Coronary artery (tissue), 2 donors: ENCODE measurements at regions not wholly inside any gene's neighbourhood (a gene's known extent, or its start where the extent isn't known, plus 50 kb on each side); places are given as distances from the start of the nearest gene placed in this dataset.

Experiments used
- DNase-seq: peaks from one replicate; pipeline ENCODE4 v3.0.0-alpha.2; 2017; ENCODE audit warnings: low spot score
- H3K27ac ChIP-seq, 2 donors: fragments of 200-600 bp; sonication (generic); one replicate each; pipeline ENCODE4 v1.5.1; 2016 to 2019
- H3K4me3 ChIP-seq: fragments of 200-600 bp; sonication (generic); 2 replicates; pipeline ENCODE4 v1.5.1; 2016; ENCODE audit warnings: mild to moderate bottlenecking, moderate library complexity
- TF ChIP-seq, protein P1 (sequence below): fragments of 200-600 bp; sonication (generic); IDR thresholded peaks from one replicate; pipeline ENCODE4 v1.5.1; 2019; ENCODE audit warnings: antibody characterized with exemption

DNA sequence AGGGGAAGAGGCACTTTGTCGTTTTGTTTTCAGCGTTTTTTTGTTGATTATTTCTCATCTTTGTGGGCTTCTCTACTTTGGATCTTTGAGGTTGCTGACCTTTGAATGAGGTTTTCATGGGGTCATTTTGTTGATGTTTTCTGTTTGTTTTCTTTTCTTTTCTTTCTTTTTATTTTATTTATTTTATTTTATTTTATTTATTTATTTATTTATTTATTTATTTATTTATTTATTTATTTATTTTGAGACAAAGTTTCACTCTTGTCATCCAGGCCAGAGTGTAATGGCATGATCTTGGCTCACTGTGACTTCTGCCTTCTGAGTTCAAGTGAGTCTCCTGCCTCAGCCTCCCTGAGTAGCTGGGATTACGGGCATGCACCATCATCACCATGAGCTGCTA is 946.7 kb downstream of the TLE4 start:
- TF ChIP-seq, protein P1, sequence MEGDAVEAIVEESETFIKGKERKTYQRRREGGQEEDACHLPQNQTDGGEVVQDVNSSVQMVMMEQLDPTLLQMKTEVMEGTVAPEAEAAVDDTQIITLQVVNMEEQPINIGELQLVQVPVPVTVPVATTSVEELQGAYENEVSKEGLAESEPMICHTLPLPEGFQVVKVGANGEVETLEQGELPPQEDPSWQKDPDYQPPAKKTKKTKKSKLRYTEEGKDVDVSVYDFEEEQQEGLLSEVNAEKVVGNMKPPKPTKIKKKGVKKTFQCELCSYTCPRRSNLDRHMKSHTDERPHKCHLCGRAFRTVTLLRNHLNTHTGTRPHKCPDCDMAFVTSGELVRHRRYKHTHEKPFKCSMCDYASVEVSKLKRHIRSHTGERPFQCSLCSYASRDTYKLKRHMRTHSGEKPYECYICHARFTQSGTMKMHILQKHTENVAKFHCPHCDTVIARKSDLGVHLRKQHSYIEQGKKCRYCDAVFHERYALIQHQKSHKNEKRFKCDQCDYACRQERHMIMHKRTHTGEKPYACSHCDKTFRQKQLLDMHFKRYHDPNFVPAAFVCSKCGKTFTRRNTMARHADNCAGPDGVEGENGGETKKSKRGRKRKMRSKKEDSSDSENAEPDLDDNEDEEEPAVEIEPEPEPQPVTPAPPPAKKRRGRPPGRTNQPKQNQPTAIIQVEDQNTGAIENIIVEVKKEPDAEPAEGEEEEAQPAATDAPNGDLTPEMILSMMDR = no peak
- no peak for DNase-seq

DNA sequence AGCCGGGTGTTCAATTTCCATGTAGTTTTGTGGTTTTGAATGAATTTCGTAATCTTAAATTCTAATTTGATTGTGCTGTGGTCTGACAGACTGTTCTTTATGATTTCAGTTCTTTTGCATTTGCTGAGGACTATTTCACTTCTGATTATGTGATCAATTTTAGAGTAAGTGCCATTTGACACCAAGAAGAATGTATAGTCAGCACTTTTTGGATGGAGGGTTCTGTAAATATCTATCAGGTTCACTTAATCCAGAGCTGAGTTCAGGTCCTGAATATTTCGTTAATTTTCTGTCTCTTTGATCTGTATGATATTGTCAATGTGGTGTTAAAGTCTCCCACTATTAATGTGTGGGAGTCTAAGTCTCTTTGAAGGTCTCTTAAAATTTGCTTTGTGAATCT is 944.9 kb downstream of the TLE4 start:
- no peak for DNase-seq
- Histone ChIP-seq H3K27ac (no peak overlapping the region), H3K4me3 (no peak overlapping the region)
- TF ChIP-seq, protein P1 = no peak

More for the DNA sequence above, 946.7 kb downstream of the TLE4 start:
- Histone ChIP-seq H3K4me3 (no peak overlapping the region), H3K27ac (no peak overlapping the region)

DNA sequence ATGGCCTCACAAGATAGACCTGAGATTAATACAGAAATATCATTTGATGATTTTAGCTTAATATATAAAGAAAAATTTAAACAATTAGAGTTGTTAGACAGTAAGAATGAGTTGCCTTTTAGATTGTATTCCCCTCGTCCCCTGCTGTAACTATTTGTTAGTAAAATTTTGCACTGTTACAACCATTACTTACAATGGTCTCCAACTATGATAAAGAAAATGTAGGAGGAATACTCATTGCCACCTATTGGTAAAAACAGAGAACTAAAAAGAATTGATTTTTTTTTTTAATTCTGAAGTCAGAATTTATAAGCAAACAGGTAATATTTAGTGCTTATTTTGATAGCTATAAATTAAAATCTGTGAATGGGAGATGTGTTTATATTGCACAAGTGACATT is 937.6 kb downstream of the TLE4 start:
- TF ChIP-seq, protein P1 = no peak
- DNase-seq = no peak

DNA sequence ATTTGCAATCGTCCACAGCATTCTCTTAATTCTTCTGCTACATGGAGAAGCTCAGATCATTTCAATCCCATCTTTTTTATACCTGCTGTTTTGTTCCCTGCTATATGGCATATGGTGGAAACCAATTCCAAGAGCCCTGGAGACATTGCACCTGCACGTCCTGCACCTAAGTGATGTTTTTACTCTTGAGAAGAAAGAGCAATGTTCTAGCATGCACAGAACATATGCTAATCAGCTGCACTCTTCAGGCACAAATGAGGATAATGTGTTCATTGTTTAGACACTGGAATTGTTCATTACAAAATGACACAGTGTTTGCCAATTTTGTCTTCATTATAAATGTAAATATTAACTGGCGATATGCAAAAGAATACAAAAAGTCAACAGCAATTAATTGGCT is 935.8 kb downstream of the TLE4 start:
- no peak for DNase-seq
- Histone ChIP-seq H3K4me3 (no peak overlapping the region), H3K27ac (no peak overlapping the region)
- TF ChIP-seq, protein P1 = no peak

More for the DNA sequence above, 937.6 kb downstream of the TLE4 start:
- Histone ChIP-seq H3K27ac (no peak overlapping the region), H3K4me3 (no peak overlapping the region)

DNA sequence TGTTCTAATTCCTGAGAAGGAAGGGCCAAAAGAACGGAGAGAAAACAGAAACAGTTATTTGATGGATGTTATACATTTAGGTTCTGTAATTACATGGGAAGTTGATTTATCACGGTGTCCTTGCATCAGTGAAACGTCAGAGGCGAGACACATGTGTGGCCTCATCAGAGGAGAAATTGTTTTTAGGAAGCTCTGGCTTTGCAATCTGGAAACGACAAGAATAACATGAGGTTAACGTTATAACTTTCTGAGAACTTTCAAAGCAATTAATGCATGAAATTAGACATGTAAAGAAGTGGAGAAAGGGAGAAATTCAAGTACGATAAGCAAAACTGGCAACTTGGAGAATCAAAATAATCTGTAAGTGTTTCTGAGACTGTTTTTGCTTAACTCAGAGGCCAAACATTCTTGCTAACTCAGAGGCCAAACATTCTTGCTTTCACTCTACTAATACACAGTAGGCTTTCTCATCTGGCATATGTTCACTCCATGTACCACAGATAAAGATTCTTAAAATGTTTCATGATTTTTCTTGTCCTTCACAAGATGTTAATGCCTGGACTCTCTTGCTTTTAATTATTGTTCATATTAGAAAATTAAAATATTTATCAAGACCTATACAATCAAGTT is 933.0 kb downstream of the TLE4 start:
- TF ChIP-seq, protein P1 = no peak
- H3K27ac ChIP-seq = no peak overlapping the region
- DNase-seq = no peak

DNA sequence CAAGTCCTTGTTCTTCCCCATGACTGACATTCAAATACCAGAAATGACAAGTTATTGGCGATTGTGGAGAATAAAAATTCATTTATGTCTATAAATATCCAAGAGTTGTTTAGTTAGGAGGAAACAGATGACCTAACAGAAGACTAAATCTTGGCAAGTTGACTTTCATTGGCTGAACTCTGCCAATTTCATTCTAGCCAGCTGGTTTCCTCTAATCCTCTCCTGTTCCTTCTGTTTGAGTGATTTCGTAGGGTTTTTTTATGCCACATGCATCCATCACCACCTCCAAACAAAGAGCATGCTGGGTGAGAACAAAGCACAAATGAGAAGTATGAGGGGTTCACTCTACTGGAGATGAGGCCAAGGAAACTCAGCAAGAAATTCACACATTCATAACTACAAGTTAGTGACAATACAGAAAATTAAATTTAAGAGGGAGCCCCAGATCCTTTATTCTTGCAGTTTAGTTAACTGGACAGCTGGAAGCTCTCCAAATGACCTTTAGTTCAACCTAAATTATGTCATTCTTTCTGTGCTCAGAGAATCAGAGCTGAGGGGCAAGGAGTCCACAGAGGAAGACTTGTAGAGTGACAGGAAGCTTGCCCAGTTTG is 932.0 kb downstream of the TLE4 start:
- H3K4me3 ChIP-seq = no peak overlapping the region
- H3K27ac ChIP-seq = no peak overlapping the region
- TF ChIP-seq, protein P1 = no peak
- no peak for DNase-seq

More for the DNA sequence above, 933.0 kb downstream of the TLE4 start:
- no peak overlapping the region for H3K4me3 ChIP-seq

DNA sequence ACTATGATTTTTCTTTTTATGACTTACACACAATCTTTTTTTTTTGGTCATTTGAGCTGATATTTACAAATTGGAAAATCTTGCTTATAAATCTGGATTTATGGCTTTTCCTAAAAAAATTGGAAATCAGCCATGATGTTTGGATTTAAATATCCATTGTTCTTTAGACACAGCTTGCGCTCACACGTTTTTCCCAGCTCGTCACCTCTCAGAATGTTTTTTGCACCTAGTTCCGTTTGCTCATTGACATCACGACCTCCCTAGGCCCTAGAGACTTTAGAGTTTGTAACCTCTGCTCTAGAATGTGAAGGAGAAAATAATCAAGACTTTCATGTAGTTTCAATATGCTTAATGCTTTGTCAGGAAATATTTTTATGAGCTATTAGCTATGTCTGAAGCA is 930.5 kb downstream of the TLE4 start:
- DNase-seq = no peak
- Histone ChIP-seq H3K4me3 (no peak overlapping the region), H3K27ac (no peak overlapping the region)
- TF ChIP-seq, protein P1 = no peak
